ENCODE measurements at regions not wholly inside any gene's neighbourhood (a gene's known extent, or its start where the extent isn't known, plus 50 kb on each side); places are given as distances from the start of the nearest gene placed in this dataset.
"Not testable (repeated sequence)": the region's sequence is repeated elsewhere in the genome, so short reads cannot be mapped to it uniquely, and the experiment has no call there.

DNA sequence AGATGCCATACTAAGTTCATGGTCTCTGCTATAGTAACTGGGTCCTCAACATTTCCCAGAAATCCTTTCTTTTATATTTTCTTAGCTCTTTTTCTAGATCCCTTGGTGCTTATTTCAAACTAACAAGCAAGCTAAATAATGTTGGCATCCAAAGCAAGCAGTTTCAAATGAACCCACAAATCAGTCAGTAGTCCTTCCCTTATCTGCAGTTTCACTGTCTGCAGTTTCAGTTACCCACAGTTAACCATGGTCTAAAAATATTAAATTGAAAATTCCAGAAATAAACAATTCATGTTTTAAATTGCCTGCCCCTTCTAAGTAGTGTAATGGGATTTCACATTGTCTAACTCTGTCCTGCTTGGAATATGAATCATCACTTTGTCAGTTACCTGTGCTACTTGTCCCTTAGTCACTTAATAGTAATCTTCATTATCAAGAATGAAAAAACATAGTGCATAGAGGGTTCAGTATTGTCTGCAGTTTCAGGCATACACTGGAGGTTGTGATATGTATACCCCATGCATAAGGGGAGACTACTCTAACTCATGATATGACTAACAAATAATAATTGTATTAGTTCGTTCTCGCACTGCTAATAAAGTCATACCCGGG, 633.7 kb downstream of the MECOM start:
- no peak for DNase-seq

DNA sequence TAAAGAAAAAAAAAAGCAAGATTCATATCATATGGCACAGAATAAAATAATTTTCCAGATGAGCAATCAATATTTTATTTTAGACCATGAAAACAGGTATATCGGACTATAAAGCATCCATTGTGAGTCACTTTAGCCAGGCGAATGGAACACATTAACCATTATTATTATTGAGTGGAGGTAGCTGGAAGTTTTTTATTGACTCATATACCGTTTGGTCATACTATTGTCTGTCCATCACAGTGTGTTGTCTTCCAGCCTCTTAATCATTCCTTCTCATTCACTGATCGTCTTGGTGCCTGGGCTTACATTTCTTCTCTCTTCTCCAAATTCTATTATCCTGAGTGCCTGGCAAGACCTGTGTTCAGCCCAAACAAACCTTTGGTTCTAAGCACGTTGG, 634.8 kb downstream of the MECOM start:
- no peak for DNase-seq

DNA sequence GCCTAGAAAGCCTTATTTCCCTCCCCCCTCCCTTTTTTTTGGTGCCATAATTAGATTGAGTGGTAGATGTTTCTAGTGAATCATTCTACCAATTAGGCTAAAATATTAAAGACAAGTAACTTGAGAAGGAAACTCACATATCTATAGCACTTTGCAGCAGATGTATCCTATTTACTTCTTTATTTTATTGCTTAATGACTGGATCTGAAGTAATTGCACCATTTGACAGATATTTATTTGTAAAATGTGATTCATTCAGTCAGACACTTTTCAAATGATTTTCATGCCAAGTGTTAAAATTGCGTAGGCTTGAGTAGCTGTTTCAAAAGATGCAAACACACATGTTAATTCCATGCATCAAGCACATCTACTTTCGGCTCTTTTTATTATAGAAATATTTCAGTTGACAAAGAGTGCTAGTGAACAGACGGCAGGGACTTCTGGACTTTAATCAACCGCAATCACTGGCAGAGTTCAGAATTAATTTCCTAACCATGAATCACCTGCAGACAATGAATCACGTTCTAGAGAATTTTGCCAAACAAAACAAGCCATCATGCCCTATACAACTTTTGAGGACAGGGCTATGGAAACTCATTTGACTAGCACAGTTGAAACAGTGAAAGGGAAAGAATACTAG, 636.8 kb downstream of the MECOM start:
- no peak for DNase-seq

DNA sequence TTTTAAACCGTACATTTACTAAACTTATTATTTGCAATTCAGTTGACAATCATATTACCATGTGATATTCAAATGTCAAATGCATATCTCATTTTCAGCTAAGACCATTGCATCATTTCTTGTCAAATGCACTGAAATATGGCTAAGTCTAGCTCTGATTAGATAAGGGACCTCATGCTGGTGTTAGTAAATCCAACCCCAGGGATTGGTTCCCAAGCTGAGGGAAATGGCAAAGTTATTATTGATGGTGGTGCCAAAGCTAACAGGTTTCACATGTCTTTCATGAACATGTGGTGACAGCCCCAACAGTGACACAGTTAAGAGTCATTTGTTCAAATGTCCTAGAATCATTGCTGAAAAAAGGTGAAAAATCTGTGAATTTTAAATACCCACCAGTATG, 641.1 kb downstream of the MECOM start:
- no peak for DNase-seq

DNA sequence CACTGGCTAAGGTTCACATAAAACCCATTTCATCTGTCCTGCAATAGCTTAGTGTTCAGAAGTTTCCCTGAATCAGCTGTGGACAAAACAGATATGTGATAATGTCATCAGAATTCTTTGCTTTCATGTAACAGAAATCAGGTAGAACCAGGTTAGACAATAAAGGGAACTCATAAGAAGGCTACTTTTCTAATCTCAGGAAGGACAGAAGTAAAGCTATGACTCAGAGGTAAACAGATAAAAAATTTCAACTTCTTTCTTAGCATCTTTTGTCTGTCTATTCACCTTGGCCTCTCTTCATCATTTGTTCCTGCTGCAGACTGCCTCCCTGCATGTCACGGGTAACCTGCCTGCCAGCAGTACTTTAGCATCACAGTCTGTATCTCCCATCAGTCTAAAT, 643.1 kb downstream of the MECOM start:
- no peak for DNase-seq

DNA sequence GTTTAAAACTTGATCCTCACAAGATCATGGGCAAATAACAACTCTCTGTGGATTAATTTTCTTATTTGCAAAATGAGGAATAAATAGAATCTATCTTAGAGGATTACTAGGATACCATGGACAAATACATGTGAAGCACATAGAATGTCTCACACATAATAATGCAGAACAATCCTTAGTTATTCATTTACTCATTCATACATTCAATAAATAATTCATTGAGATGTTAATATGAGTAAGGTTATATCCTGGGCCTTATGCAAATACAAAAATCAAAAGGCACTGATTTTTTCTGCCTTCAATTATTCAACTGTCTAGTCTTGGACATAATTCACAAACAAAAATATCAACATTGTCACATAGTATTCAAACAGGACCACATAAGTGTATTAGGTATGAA, 654.1 kb downstream of the MECOM start:
- no peak for DNase-seq

DNA sequence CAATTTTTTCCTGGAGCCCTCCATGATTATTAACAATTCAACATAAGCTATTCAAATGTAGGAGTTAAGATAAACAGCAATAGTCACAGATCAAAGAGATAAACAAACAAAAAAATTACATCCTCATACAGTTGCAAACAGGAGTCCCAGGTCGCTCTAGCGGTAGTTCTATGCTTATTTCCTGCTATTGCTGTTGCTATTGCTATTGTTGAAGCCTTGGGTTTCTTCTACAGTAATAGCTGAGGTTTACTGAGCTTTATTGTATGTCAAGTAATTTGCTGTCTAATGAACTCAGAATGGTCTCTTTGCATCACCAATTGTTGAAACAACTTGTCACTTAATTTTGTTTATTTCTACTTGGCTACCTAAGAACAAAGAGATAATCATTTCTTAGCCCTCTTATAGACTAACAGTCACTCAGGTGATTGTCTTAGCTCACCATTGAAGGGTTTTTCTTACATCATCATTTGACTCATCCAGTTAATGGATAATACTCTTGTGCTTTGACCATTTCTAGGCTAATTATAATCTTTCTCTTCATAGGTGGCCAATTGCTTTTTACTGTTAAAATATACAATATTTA, 654.6 kb downstream of the MECOM start:
- no peak for DNase-seq

DNA sequence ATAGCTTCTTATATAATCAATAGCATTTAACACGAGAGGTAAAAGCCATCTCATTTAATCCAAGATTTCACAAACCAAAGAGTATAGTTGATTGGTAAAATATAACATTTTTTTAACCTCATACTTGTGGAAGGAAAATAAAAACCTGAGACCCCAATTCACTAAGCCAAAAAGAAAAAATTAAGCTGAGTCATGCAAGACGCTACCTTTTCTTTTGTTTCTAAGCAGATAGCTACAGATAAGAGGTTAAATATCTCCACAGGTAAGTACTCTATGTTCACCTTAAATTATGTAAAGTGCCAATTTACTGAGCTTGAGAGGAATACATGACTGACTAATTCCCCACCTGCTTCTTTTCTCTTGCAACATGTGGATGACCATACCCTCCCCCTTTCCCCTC, 656.4 kb downstream of the MECOM start:
- no peak for DNase-seq

DNA sequence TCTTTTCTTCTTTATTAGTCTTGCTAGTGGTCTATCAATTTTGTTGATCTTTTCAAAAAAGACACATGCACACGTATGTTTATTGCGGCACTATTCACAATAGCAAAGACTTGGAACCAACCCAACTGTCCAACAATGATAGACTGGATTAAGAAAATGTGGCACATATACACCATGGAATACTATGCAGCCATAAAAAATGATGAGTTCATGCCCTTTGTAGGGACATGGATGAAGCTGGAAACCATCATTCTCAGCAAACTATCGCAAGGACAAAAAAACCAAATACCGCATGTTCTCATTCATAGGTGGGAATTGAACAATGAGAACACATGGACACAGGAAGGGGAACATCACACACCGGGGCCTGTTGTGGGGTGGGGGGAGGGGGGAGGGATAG, 657.1 kb downstream of the MECOM start:
- DNase-seq = not testable (repeated sequence)

DNA sequence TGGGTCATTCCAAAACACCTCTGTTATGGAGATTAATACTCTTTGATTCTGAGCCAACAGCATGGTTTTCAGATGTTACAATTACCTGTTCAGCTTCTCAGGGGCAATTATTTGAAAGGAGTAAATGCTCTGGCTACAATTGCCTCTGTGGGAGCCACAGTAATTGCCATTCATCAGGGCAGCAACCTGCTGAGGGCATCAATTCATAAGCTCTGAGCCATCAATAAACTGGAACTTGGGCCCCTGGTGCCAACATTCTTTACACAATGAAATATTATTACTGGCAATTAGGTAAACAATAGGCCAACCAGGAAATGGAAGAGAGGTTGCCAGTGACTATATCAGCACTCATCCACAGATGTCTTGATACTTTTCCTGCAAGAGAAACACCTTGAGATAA, 660.8 kb downstream of the MECOM start:
- DNase-seq = no peak

DNA sequence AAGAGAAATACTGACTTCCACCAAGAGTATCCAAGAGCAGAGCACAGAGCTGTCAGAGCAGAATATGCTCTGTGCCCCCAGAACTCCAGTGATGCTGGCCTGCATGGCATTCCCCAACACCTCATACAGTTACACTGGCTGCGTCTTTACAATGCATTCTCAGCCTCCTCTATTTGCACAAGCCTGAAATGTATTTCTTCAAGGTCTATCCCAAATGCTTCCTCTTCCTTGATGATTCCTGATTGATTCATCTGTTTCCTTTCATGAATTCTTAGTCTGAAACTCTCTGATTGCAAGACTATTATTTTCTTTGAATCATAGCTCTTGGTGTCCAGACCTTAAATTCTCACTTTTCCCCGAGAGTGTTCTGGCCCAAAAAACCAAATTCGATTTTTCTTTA, 664.7 kb downstream of the MECOM start:
- no peak for DNase-seq

DNA sequence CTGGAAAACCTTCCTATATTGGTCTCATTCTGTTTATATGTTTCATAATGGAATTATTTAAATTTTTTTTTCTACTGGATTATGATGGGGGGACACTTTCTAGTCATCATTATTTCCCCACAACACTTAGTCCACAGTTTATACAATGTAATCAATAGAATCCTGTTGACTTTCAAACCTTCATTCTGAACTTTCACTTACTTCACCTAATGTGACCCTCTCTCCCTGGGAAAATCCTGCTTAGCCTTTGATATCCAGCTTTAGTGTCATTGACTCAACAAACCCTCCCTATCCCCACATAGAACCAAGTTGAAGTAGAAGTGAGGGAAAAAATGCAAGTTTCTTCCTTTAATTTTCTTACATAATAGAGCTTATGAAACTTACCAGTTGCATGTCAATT, 666.0 kb downstream of the MECOM start:
- no peak for DNase-seq

DNA sequence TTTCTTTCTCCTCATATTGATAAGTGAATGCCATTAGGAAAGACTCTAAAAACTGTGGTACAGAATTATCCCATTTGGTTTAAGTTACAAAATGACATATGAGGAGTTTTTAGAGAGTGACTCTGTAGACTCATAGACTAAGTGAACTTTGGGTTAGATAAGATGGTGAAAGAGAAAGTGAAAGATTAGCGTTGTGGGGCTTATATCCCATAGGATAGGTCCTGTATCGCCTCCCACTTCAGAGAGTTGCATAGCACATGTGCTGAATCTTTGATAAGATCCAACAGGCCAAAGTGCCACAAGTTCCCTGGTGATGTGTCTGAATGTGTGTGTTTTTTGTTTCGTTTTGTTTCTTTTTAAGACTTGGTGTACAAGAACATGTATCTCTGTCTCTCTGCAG, 666.9 kb downstream of the MECOM start:
- DNase-seq = no peak

DNA sequence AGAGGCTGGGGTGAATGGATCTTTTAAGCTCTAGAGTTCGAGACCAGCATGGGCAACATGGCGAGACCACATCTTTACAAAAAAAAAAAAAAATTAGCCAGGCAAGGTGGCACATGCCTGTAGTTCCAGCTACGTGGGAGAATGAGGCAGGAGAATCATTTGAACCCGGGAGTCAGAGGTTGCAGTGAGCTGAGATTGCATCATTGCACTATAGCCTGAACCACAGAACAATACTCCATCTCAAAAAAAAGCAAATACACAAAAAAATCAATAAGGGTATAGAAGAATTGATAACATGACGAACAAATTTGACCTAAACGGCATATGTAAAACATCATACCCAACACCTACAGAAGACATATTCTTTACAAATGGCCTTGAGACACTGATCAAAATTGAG, 668.4 kb downstream of the MECOM start:
- DNase-seq = no peak

DNA sequence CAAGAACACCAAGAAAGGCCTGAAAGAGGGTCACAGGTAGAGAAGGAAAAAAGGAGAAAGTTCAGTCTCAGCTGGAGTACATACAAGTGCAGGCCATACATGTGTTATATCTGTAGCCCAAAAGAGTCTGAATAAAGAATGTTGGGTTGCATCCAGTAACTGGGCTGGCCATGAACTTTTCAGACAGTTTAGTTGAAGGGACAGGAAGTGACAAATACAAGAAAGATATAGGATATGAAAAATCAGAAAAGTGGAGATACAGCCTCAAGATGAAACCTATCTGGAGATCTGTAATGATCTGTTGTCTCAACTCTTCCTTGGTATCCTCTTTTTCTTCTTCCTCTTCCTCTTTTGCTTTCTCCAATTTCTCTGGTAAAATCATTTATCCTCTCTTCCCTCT, 671.7 kb downstream of the MECOM start:
- DNase-seq = no peak

DNA sequence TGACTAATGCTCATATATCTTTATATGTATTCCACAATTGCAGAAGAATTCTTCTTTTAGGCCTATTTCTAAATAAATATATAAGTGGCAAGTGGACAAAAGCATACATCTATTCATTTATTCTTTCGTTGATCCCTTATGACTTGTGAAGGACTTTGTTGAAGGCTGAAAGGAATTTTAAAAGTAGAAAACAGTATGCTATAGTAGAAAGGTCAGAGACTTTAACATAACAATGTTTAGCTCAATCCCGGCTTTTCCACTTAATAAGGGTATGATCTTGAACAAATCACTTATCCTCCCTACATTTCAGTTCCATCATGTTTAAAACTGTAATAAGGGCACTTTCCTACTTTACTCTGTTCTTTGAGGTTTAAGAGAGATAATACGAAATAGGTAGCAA, 672.9 kb downstream of the MECOM start:
- DNase-seq = no peak

DNA sequence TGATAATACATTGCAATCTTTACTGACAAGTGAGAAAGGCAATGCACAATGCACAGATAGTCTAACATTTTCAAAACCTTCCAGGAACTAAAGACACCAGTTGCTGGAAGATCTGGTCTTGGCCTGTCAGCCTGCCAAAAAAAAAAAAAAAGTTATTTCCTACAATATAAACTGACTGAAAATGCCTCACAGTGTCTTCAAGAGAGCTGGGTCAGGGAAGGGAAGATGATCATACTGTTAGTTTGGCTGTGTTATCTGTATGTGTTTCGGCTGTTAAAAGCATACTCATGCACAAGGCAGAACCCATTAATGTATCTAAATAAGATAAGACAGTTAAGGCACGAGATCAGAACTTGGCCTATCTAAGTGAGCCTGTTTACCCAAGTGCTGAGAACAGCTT, 673.4 kb downstream of the MECOM start:
- no peak for DNase-seq

DNA sequence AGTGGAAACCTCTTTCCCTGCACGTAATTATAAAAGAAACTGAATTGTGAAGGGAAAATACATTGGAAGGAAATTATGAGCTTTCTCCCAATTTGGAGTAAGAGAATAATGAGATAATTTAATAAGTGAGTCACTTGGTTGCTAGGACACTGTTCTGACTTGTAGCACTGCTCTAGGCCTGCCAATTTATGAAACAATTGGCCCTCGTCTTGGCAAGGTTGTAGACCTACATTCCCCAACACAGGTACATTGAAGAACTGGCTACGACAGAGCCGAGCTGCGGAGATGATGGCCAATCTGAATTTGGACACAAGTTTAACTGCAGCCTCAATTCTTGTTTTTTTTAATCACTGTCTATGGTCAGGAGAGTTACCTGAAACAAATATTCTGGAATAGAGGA, 674.1 kb downstream of the MECOM start:
- DNase-seq = no peak

DNA sequence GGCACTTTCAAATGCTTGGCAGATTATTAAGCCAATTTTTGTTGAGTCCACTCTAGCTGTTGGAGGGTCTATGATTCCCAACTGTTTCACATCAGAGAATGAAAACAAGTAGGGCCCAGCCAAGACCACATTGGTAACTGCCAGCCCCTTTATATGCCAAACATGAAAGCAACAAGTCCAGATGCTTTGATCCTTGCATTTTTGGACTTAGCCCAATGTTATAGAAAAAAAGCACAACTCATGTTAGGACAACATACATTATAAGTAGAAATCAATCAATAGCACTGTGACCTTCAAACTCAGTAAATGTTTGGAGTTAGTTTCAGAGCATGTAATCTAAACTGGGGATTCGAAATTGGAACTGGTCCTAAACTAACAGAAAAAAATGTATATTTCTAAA, 674.7 kb downstream of the MECOM start:
- DNase-seq = no peak

DNA sequence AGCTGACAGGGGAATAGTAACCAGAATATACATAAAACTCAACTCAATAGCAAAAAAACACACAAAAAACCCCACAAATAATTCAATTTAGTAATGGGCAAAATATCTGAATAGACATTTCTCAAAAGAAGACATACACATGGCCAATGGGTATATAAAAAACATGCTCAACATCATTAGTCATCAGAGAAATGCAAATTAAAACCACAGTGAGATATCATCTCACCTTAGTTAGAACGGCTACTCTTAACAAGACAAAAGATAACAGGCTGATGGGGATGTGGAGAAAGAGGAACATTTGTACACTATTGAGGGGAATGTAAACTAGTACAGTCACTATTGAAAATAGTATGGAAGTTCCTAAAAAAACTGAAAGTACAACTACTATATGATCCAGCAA, 678.6 kb downstream of the MECOM start:
- DNase-seq = no peak

DNA sequence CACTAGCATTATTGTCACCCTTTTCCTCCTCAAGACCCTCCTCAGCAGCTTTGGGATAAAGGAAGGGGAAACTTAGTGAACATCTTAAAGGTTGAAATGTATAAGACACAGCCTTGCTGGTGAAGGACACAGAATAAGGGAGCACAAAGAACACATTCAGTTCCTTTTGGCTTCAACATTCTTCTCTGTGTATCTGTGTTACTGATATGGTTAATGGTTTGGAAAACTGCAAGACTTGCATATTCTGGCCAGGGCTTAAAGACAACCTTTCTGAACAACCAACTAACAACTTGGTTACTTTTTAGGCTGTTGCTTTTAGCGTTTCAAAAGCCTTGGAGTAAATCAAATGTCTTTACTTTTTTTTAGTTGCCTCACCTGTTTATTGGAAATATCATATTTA, 680.5 kb downstream of the MECOM start:
- no peak for DNase-seq

DNA sequence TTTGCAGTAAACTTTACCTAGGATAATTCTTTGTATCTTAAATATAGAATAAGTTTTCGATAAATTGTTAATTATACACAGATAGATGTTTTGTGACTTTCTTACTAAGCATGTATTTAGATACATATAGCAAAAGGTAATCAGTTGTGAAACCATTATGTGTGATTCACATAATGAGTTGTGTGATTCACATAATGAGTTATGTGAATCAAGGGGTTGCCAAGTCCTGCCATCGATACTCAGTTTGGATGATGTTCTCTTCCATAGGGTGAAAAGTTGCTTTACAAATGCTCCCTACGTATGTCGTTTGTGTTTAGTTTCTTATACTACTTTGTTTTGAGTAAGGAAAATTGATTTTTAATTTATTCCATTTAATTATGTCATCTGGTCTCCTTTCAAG, 682.1 kb downstream of the MECOM start:
- DNase-seq = no peak

DNA sequence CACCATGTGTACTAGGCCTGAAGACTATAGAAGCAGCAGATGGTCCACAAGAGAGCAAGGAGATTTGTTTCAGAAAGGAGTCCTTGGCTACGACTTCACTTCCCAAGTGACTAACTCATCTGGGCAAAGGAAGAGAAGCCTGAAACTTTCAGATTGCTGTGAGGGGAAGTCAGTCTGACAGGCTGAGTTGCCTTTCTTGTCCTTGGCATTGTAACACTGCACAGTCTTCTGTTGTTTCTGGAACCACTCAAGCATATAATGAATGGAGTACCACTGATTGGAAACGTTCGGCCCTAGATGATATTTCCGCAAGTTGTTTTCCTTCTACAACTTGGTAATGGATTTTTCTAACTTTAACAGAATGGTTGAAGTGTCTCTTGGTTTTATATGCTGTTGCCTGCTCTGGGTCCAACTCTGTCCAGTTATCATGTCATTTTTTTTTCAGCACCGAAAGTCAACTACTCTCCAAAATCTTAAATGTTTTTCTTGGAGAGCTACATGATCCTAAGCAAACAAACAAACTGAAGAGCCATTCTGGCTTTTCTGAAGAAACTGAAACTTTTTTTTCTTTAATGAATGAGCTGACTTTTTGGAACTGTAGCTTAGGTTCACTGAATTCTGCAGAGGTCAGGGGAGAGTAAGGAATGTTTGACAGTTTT, 685.7 kb downstream of the MECOM start:
- DNase-seq = no peak

DNA sequence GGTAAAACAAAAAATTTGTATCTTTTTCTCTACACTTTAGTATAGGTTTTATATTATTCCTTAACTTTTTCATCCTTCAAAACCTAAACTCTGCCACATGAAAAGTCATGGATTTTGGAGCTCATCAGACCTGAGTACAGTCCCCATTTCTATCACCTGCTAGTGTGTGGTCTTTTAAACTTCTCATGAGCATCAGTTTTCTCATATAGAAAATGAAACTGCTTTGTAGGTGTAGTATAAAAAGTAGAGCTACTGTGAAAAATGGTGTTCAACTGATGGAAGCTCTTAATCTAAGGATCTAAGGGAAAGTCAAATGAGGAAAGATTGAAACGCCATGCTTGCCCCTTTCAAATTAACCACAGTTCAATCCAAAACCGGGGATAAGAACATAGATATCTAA, 686.5 kb downstream of the MECOM start:
- DNase-seq = no peak

DNA sequence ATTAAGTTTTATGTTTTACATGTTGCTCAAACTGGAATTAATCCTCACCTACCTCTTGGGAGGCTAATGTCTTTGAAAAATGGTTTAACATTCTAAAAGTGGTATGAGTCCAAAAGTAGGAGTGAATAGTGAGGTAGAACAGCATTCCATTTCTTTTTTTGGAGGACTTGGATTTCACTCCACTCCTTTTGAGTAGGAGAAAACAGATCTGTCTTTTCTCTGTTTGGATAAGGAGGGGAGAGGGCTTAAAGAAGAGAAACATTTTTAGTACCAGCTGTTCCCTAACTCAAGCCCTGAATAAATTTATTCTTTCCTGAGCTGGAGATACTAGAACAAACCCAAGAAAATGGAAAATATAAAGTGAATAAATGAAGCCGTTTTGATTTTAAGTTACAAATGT, 687.9 kb downstream of the MECOM start:
- no peak for DNase-seq
